ENCODE measurements at regions not wholly inside any gene's neighbourhood (a gene's known extent, or its start where the extent isn't known, plus 50 kb on each side); places are given as distances from the start of the nearest gene placed in this dataset.

- TF ChIP-seq CTCF (IDR thresholded peaks at IDR 0.05), result no peak
- TF ChIP-seq POLR2AphosphoS5 (IDR thresholded peaks at IDR 0.05; ENCODE audit: insufficient read depth in 1 of 2, low read depth in 1 of 2), result no peak
- TF ChIP-seq POLR2A (IDR thresholded peaks at IDR 0.05), result no peak
These were observed 217.7 kb upstream of the EDIL3 start for GRCh38 chr5:84602371-84602771.
